Epithelial cell of proximal tubule (primary cell): ENCODE measurements at regions not wholly inside any gene's neighbourhood (a gene's known extent, or its start where the extent isn't known, plus 50 kb on each side); places are given as distances from the start of the nearest gene placed in this dataset.

Experiments
- DNase-seq: peaks from one replicate; pipeline ENCODE4 v3.0.0-alpha.2; 2011; ENCODE audit warnings: low read depth
- H3K4me3 ChIP-seq: 2 replicates; pipeline ENCODE4 v1.5.1; 2011; ENCODE audit warnings: low read depth, mild to moderate bottlenecking, low read length
- TF ChIP-seq, protein P1 (sequence below): conservative IDR thresholded peaks from 2 replicates; pipeline ENCODE4 v1.5.1; 2012; ENCODE audit warnings: low read depth, mild to moderate bottlenecking, low read length

GRCh38 chr13:85537601-85538000 is 261.6 kb downstream of the SLITRK6 start:
- TF ChIP-seq, protein P1, sequence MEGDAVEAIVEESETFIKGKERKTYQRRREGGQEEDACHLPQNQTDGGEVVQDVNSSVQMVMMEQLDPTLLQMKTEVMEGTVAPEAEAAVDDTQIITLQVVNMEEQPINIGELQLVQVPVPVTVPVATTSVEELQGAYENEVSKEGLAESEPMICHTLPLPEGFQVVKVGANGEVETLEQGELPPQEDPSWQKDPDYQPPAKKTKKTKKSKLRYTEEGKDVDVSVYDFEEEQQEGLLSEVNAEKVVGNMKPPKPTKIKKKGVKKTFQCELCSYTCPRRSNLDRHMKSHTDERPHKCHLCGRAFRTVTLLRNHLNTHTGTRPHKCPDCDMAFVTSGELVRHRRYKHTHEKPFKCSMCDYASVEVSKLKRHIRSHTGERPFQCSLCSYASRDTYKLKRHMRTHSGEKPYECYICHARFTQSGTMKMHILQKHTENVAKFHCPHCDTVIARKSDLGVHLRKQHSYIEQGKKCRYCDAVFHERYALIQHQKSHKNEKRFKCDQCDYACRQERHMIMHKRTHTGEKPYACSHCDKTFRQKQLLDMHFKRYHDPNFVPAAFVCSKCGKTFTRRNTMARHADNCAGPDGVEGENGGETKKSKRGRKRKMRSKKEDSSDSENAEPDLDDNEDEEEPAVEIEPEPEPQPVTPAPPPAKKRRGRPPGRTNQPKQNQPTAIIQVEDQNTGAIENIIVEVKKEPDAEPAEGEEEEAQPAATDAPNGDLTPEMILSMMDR = no peak
- DNase-seq = no peak
- no peak overlapping the region for H3K4me3 ChIP-seq

DNA sequence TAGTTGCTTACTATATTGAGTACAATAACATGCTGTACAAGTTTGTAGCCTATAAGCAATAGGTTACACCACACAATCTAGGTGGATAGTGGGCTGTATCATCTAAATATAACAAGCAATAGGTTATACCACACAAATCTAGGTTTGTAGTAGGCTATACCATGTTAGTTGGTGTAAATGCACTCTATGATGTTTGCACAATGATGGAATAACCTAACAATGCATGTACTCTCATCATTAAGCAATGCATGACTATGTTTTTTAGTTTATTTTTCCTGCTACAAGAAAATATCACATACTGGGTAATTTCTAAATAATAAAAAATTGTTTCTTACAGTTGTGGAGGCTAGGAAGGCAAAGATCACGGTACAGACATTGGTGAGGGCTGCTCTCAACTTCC is 262.5 kb downstream of the SLITRK6 start:
- TF ChIP-seq, protein P1 = no peak
- no peak for DNase-seq
- no peak overlapping the region for H3K4me3 ChIP-seq

DNA sequence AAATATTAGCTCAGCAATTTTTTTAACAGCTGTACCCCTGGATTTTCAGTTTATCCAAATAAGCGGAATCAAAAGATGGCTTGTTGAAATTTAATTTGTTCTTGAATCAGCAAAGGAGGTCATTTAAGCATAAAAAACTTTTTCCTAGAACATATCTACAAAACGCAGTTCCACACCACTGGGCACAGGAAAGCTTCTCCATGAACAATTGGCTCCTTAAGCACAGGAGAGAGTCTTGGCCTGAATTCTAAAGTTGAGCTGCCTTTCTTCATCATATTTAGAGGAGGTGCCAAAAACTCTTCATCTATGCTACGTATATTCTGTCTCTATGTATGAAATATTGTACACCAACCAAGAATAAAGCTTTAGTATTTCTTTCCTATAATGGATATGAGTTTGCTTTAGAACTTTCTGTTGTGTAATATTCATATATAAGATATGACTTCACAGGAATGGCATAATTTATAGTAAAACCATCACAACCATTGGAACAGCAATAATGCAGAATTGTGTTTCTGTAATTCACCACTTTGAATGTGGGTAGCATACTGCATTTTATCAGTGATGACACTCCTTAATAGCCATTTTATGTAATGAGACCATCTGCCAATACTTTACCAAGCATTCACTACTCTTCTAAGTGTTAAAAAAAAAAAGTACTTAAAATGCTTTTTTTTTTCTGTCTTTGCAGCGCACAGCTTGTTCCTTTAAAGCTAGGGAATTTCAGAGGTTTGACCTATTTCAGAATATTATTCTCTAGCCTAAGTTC is 263.7 kb downstream of the SLITRK6 start:
- DNase-seq = no peak
- H3K4me3 ChIP-seq = no peak overlapping the region
- TF ChIP-seq, protein P1 = no peak

GRCh38 chr13:85533911-85534310 is 265.3 kb downstream of the SLITRK6 start:
- TF ChIP-seq, protein P1 = no peak
- no peak for DNase-seq
- H3K4me3 ChIP-seq = no peak overlapping the region

DNA sequence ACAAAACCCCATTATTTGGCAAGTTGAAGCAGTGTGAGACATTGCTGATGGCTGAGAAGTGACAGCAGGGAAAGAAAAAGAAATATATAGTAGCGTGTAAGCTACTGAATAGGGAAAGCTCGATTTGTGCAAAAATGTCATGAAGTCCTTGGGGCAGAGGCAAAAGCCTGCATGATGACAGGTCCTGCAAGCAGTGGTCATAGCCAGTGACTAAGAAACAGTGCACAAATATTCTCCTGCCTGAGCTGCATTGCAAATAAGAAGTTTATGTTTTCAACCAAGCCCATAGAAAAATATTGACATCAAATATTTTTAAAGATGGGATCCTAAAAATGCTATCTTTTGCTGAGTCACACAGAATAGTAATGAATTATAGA is 270.0 kb downstream of the SLITRK6 start:
- no peak for DNase-seq
- TF ChIP-seq, protein P1 = no peak
- no peak overlapping the region for H3K4me3 ChIP-seq

- no peak for DNase-seq
- TF ChIP-seq, protein P1 = no peak
- H3K4me3 ChIP-seq = no peak overlapping the region
Measured at GRCh38 chr13:85528491-85529217, 270.6 kb downstream of the SLITRK6 start.
